A549 (cell line): ENCODE measurements at regions not wholly inside any gene's neighbourhood (a gene's known extent, or its start where the extent isn't known, plus 50 kb on each side); places are given as distances from the start of the nearest gene placed in this dataset.

Source experiments
- ATAC-seq, 2 experiments: fragments of 200-7000 bp in 1 of 2; fragments of >200 bp in 1 of 2; cut with Nextera tagmentation in 1 of 2; cut with Tn5 transposase in 1 of 2; 3 replicates each; pipeline versions ENCODE4 v1.8.0 to v1.9.1; 2018 to 2020; ENCODE audit warnings: mild to moderate bottlenecking in 1 of 2, moderate library complexity in 1 of 2
- CTCF ChIA-PET: fragments of 300-600 bp; sonication (Branson Sonifier 250); formaldehyde crosslinking; extraction: SDS; loops from one replicate; lab custom pipeline; 2021; ENCODE audit warnings: antibody characterized with exemption, inconsistent platforms; lab: Yijun Ruan, JAX
- POLR2A ChIA-PET: fragments of 350-600 bp; formaldehyde crosslinking; extraction: SDS; loops from one replicate; lab custom pipeline; 2021; ENCODE audit warnings: antibody characterized with exemption, inconsistent platforms; lab: Yijun Ruan, JAX
- DNase-seq, 2 experiments: peaks; one replicate each; pipeline versions ENCODE4 v3.0.0 to v3.0.0-alpha.2; 2011 to 2016; ENCODE audit warnings: low read depth in 1 of 2, low spot score in 1 of 2
- FAIRE-seq: peaks from 2 replicates; lab custom pipeline; 2011; peaks lifted over from hg19 to GRCh38; lab: Jason Lieb, UNC
- H3K27ac ChIP-seq, 2 experiments: fragments of >200 bp; sonication (Bioruptor Twin); formaldehyde crosslinking; 3 replicates each; pipeline ENCODE4 v1.5.1; 2016 to 2017
- H3K4me1 ChIP-seq: fragments of >200 bp; sonication (Bioruptor Twin); formaldehyde crosslinking; 3 replicates; pipeline ENCODE4 v1.6.1; 2016
- H3K4me2 ChIP-seq: fragments of >200 bp; sonication (Bioruptor Twin); formaldehyde crosslinking; 3 replicates; pipeline ENCODE4 v1.6.1; 2016
- H3K4me3 ChIP-seq: fragments of >200 bp; sonication (Bioruptor Twin); formaldehyde crosslinking; 3 replicates; pipeline ENCODE4 v1.5.1; 2016
- H3K9me3 ChIP-seq: fragments of >200 bp; sonication (Bioruptor Twin); formaldehyde crosslinking; 3 replicates; pipeline ENCODE4 v1.6.1; 2016
- BCL3 ChIP-seq: fragments of >200 bp; sonication (Bioruptor Twin); formaldehyde crosslinking; IDR thresholded peaks from 3 replicates; pipeline ENCODE4 v1.6.1; 2016
- BHLHE40 ChIP-seq: IDR thresholded peaks from 2 replicates; pipeline ENCODE4 v1.6.1; 2012; ENCODE audit warnings: low read depth, low read length, inconsistent platforms
- CBX8 ChIP-seq: fragments of 200-600 bp; sonication (generic); IDR thresholded peaks from 2 replicates; pipeline ENCODE4 v1.6.1; 2016
- E2F6 ChIP-seq: IDR thresholded peaks from 2 replicates; pipeline ENCODE4 v1.6.1; 2012; ENCODE audit warnings: low read depth, borderline replicate concordance
- EHF ChIP-seq: fragments of 250-450 bp; sonication (Bioruptor Pico); IDR thresholded peaks from 2 replicates; pipeline ENCODE4 v1.5.0; 2020; ENCODE audit warnings: mild to moderate bottlenecking
- EHMT2 ChIP-seq: fragments of 200-600 bp; sonication (generic); IDR thresholded peaks from 2 replicates; pipeline ENCODE4 v1.6.1; 2016; ENCODE audit warnings: antibody characterized with exemption, low read depth, mild to moderate bottlenecking, moderate library complexity
- FOSB ChIP-seq: fragments of 250-450 bp; sonication (Bioruptor Pico); IDR thresholded peaks from 2 replicates; pipeline ENCODE4 v1.5.0; 2020; ENCODE audit warnings: mild to moderate bottlenecking, moderate library complexity
- FOSL2 ChIP-seq, 2 experiments: fragments of 450-650 bp in 1 of 2; fragments of >200 bp in 1 of 2; sonication (Bioruptor Twin) in 1 of 2; formaldehyde crosslinking; IDR thresholded peaks; 2 replicates each; pipeline versions ENCODE4 v1.5.0 to v1.6.1; 2016 to 2020; ENCODE audit warnings: mild to moderate bottlenecking in 1 of 2, moderate library complexity in 1 of 2
- GATA3 ChIP-seq: IDR thresholded peaks from 2 replicates; pipeline ENCODE4 v1.6.1; 2012; ENCODE audit warnings: borderline replicate concordance
- HEYL ChIP-seq: fragments of 250-450 bp; sonication (Bioruptor Pico); IDR thresholded peaks from 2 replicates; pipeline ENCODE4 v1.8.0; 2021; ENCODE audit warnings: mild to moderate bottlenecking, moderate library complexity
- HMGXB4 ChIP-seq: fragments of 250-450 bp; sonication (Bioruptor Pico); IDR thresholded peaks from 2 replicates; pipeline ENCODE4 v1.5.0; 2021; ENCODE audit warnings: mild to moderate bottlenecking, moderate library complexity, borderline replicate concordance
- JUN ChIP-seq, 2 experiments: fragments of >200 bp; sonication (Bioruptor Twin); formaldehyde crosslinking; IDR thresholded peaks; 2 replicates in 1 of 2; 3 replicates in 1 of 2; pipeline ENCODE4 v1.6.1; 2016 to 2017
- JUNB ChIP-seq: fragments of >200 bp; sonication (Bioruptor Twin); formaldehyde crosslinking; IDR thresholded peaks from 2 replicates; pipeline ENCODE4 v1.6.1; 2016
- MAX ChIP-seq: IDR thresholded peaks from 2 replicates; pipeline ENCODE4 v1.6.1; 2012
- MAZ ChIP-seq: fragments of 150-350 bp; IDR thresholded peaks from 2 replicates; pipeline ENCODE4 v1.6.1; 2014; ENCODE audit warnings: antibody characterized with exemption, low read depth, low read length, borderline replicate concordance
- NFE2L2 ChIP-seq: fragments of 150-350 bp; conservative IDR thresholded peaks from 2 replicates; pipeline ENCODE4 v1.6.1; 2014; ENCODE audit warnings: low read length
- NR3C1 ChIP-seq: fragments of >200 bp; sonication (Bioruptor Twin); formaldehyde crosslinking; IDR thresholded peaks from 3 replicates; pipeline ENCODE4 v1.6.1; 2017
- PHF8 ChIP-seq: fragments of 200-600 bp; sonication (generic); IDR thresholded peaks from 2 replicates; pipeline ENCODE4 v1.6.1; 2016; ENCODE audit warnings: low read depth, mild to moderate bottlenecking, antibody characterized with exemption, moderate library complexity, borderline replicate concordance
- POLR2AphosphoS2 ChIP-seq: conservative IDR thresholded peaks from 2 replicates; pipeline ENCODE4 v1.6.1; 2012; ENCODE audit warnings: low read length, improper control_type of control experiment, inconsistent platforms
- REST ChIP-seq: fragments of 200-600 bp; sonication (generic); IDR thresholded peaks from 2 replicates; pipeline ENCODE4 v1.6.1; 2016; ENCODE audit warnings: antibody characterized with exemption, mild to moderate bottlenecking, moderate library complexity
- SMC3 ChIP-seq: fragments of >200 bp; sonication (Bioruptor Twin); formaldehyde crosslinking; IDR thresholded peaks from 3 replicates; pipeline ENCODE4 v1.6.1; 2018; ENCODE audit warnings: inconsistent platforms
- SREBF2 ChIP-seq: fragments of 450-650 bp; IDR thresholded peaks from 2 replicates; pipeline ENCODE4 v1.6.1; 2014; ENCODE audit warnings: mild to moderate bottlenecking, moderate library complexity
- USF2 ChIP-seq: fragments of 450-650 bp; IDR thresholded peaks from 2 replicates; pipeline ENCODE4 v1.6.1; 2014; ENCODE audit warnings: antibody characterized with exemption
- ZFP36 ChIP-seq: fragments of 450-650 bp; IDR thresholded peaks from 2 replicates; pipeline ENCODE4 v1.6.1; 2014; ENCODE audit warnings: borderline replicate concordance; ENCODE audit not compliant: partially characterized antibody
- ZNF302 ChIP-seq: fragments of 250-450 bp; sonication (Bioruptor Pico); IDR thresholded peaks from 2 replicates; pipeline ENCODE4 v1.9.0; 2021; ENCODE audit warnings: inconsistent platforms, mild to moderate bottlenecking, moderate library complexity
- WGBS: methylation state at CpG from one replicate; pipeline ENCODE4 v1.1.6; 2017; ENCODE audit errors: missing lambda C conversion rate; 5-methylcytosine and 5-hydroxymethylcytosine counted together

- TF ChIP-seq REST (no peak), JUN (IDR thresholded peaks at IDR 0.05) (no peak), BHLHE40 (no peak), SMC3 (no peak), SREBF2 (no peak), BCL3 (no peak), NFE2L2 (no peak)
Measured at GRCh38 chr16:79404571-79404970, 196.0 kb downstream of the MAF start (continued).

GRCh38 chr16:79403534-79403933 is 197.0 kb downstream of the MAF start:
- Histone ChIP-seq H3K27ac (no peak overlapping the region), H3K9me3 (0 out of 3 replicates have a peak, but pooled peaks cover 2% of the 10 kb centered on the region), H3K4me1 (no peaks in the 10 kb centered on the region), H3K4me2 (no peak overlapping the region), H3K4me3 (no peak overlapping the region)
- 2% methylated on average over 4 of the region's 4 CpGs for WGBS
- DNase-seq (no peak), ATAC-seq (no peak), FAIRE-seq (no peak)
- CTCF ChIA-PET = no interaction called here
- POLR2A ChIA-PET = no interaction called here
- TF ChIP-seq GATA3 (no peak), ZNF302 (CRISPR knock-in tag) (no peak), HMGXB4 (CRISPR knock-in tag) (no peak), PHF8 (no peak), USF2 (no peak), FOSL2 (IDR thresholded peaks at IDR 0.05) (no peak), FOSL2 (CRISPR knock-in tag; IDR thresholded peaks at IDR 0.05) (no peak), E2F6 (no peak), HEYL (no peak), EHF (CRISPR knock-in tag) (no peak), EHMT2 (no peak), JUNB (no peak), BCL3 (no peak), CBX8 (no peak), ZFP36 (no peak), NR3C1 (no peak), MAZ (no peak), MAX (no peak), POLR2AphosphoS2 (no peak), FOSB (CRISPR knock-in tag) (no peak)
